Keratinocyte (primary cell): ENCODE measurements at regions not wholly inside any gene's neighbourhood (a gene's known extent, or its start where the extent isn't known, plus 50 kb on each side); places are given as distances from the start of the nearest gene placed in this dataset.

ENCODE experiments used
- EZH2 ChIP-seq: IDR thresholded peaks from one replicate; pipeline ENCODE4 v1.6.1; 2012; ENCODE audit warnings: inconsistent platforms, mild to moderate bottlenecking, low read length, moderate library complexity
- TF ChIP-seq, protein P1 (sequence below), 3 experiments: IDR thresholded peaks in 1 of 3; conservative IDR thresholded peaks in 1 of 3; optimal IDR thresholded peaks in 1 of 3; 2 replicates in 2 of 3; 3 replicates in 1 of 3; pipeline versions ENCODE3 to v1.5.1; 2011; ENCODE audit warnings: low read length in 3 of 3, mild to moderate bottlenecking in 3 of 3, moderate library complexity in 2 of 3, control low read depth in 1 of 3, inconsistent platforms in 1 of 3; ENCODE audit not compliant: insufficient read depth in 2 of 3; ENCODE audit errors: extremely low read depth in 1 of 3

DNA sequence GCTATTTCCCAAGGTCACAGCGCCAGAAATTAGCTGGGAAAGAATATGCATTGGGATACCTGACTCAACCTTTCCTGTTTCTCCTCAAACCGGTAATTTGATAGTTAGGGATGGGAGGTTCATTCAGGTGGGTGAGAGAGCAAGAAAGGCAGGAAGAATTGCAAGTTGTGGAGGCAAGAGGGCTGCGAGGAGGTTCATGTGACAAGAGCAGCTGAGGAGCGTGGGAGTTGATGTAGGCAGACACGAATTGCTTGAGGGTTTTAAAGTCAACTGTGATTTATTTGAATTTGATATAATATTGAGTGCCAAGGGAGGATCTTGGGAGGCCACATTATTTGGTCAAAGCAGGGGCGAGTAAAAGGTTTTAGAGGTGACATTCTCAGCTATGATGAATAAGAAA, 329.0 kb downstream of the STIM2 start:
- no peak for TF ChIP-seq EZH2
- TF ChIP-seq, protein P1, sequence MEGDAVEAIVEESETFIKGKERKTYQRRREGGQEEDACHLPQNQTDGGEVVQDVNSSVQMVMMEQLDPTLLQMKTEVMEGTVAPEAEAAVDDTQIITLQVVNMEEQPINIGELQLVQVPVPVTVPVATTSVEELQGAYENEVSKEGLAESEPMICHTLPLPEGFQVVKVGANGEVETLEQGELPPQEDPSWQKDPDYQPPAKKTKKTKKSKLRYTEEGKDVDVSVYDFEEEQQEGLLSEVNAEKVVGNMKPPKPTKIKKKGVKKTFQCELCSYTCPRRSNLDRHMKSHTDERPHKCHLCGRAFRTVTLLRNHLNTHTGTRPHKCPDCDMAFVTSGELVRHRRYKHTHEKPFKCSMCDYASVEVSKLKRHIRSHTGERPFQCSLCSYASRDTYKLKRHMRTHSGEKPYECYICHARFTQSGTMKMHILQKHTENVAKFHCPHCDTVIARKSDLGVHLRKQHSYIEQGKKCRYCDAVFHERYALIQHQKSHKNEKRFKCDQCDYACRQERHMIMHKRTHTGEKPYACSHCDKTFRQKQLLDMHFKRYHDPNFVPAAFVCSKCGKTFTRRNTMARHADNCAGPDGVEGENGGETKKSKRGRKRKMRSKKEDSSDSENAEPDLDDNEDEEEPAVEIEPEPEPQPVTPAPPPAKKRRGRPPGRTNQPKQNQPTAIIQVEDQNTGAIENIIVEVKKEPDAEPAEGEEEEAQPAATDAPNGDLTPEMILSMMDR (optimal IDR thresholded peaks at IDR 0.05 in 1 of 3, IDR thresholded peaks at IDR 0.05 in 1 of 3, conservative IDR thresholded peaks at IDR 0.05 in 1 of 3; ENCODE audit: extremely low read depth in 1 of 3, insufficient read depth in 2 of 3, low read length in 3 of 3), result no peak
